Stomach (tissue), 4 donors: ENCODE measurements at regions not wholly inside any gene's neighbourhood (a gene's known extent, or its start where the extent isn't known, plus 50 kb on each side); places are given as distances from the start of the nearest gene placed in this dataset.

Source experiments
- CTCF ChIP-seq, 7 experiments: fragments of 450-650 bp in 4 of 7; fragments of 200-600 bp in 3 of 7; sonication (generic) in 3 of 7; IDR thresholded peaks; one replicate each; pipeline ENCODE4 v1.5.1; 2016 to 2019; ENCODE audit warnings: antibody characterized with exemption in 7 of 7, control low read depth in 2 of 7, mild to moderate bottlenecking in 1 of 7
- POLR2A ChIP-seq, 4 donors: fragments of 450-650 bp; IDR thresholded peaks; one replicate each; pipeline ENCODE4 v1.6.1; 2016; ENCODE audit warnings: antibody characterized with exemption in 4 of 4, control low read depth in 2 of 4, mild to moderate bottlenecking in 1 of 4, moderate library complexity in 1 of 4

- no peak for TF ChIP-seq POLR2A (IDR thresholded peaks at IDR 0.05)
- TF ChIP-seq CTCF (IDR thresholded peaks at IDR 0.05) = no peak
Measured at GRCh38 chr11:27864091-27864491, 163.8 kb upstream of the BDNF start.
